RWPE1 (cell line): ENCODE measurements at regions not wholly inside any gene's neighbourhood (a gene's known extent, or its start where the extent isn't known, plus 50 kb on each side); places are given as distances from the start of the nearest gene placed in this dataset.

Experiments
- CTCF ChIA-PET: fragments of 350-600 bp; sonication (Branson Sonifier 250); formaldehyde crosslinking; extraction: SDS; loops from one replicate; lab custom pipeline; 2021; lab: Yijun Ruan, JAX
- POLR2A ChIA-PET: fragments of 400-600 bp; formaldehyde crosslinking; extraction: SDS; loops from one replicate; lab custom pipeline; 2020; ENCODE audit warnings: antibody characterized with exemption; ENCODE audit not compliant: low non-redundant PET; lab: Yijun Ruan, JAX
- DNase-seq: peaks from one replicate; pipeline ENCODE4 v3.0.0; 2012; ENCODE audit warnings: low spot score
- H3K27ac ChIP-seq: fragments of 450-650 bp; 2 replicates; pipeline ENCODE4 v1.5.1; 2017
- TF ChIP-seq, protein P1 (sequence below): fragments of 450-650 bp; conservative IDR thresholded peaks from 2 replicates; pipeline ENCODE4 v1.5.1; 2017; ENCODE audit warnings: low read depth, mild to moderate bottlenecking

- peak; percentile 4 for DNase-seq
- CTCF ChIA-PET, result no interaction called here
- H3K27ac ChIP-seq, result no peak overlapping the region
- POLR2A ChIA-PET, result no interaction called here
- TF ChIP-seq, protein P1, sequence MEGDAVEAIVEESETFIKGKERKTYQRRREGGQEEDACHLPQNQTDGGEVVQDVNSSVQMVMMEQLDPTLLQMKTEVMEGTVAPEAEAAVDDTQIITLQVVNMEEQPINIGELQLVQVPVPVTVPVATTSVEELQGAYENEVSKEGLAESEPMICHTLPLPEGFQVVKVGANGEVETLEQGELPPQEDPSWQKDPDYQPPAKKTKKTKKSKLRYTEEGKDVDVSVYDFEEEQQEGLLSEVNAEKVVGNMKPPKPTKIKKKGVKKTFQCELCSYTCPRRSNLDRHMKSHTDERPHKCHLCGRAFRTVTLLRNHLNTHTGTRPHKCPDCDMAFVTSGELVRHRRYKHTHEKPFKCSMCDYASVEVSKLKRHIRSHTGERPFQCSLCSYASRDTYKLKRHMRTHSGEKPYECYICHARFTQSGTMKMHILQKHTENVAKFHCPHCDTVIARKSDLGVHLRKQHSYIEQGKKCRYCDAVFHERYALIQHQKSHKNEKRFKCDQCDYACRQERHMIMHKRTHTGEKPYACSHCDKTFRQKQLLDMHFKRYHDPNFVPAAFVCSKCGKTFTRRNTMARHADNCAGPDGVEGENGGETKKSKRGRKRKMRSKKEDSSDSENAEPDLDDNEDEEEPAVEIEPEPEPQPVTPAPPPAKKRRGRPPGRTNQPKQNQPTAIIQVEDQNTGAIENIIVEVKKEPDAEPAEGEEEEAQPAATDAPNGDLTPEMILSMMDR, result no peak
These were observed 61.7 kb downstream of the ADRA2C start for GRCh38 chr4:3827616-3828492.

DNA sequence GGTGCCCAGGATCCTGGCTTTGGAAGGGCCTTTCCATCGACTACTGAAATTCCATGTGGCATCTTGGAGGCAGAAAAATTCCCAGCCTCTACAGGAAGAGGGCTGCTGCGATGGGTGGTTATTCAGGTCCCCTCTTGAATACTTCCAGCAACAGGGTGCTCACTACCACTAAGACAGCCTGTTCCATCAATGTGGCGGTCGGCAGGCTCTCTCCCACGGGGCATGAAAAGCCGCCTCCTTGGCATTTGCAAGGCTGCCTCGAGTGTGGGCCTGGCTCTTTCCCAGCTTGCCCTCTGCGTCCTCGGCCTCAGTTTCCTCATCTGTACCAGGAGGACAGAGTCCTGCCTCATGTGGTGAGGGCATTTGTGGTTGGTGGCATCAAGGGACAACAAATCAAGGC, 62.4 kb downstream of the ADRA2C start:
- CTCF ChIA-PET, result no interaction called here
- POLR2A ChIA-PET, result no interaction called here
- TF ChIP-seq, protein P1, result no peak
- no peak for DNase-seq
- no peak overlapping the region for H3K27ac ChIP-seq

DNA sequence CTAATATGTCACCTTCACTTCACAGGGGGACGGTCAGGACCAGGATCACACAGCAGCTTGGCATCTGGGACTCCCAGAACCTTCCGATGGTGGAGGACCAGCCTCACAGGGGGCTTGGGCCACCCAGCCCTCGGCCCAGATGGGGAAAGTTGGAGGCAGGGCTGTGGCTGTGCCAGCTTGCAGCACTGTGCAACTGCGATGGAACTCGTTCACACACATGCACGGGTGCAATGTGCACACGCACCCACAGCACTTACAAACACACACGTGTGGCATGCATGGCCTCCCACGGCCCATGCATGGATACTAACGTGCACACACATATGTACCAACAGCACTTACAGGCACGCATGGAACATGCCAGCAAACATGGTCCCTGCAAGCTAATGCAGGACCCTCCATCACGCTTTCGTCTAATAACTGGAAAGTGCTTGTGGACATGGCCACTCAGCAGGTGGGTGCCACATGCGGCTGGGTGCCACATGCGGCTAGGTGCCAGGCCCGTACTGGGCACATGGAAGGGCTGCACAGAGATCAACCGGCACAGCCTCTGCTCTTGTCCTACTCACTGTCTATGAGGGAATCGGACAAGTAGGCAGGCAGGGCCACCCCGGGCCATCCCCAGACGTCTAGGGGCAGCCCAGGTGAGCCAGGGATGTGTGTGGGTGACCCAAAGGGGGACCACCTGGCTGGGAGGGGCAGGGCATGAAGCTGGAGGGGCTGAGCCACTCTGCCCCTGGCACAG, 63.2 kb downstream of the ADRA2C start:
- ChIA-PET POLR2A (no interaction called here), CTCF (no interaction called here)
- no peak overlapping the region for H3K27ac ChIP-seq
- no peak for DNase-seq
- TF ChIP-seq, protein P1, result no peak

GRCh38 chr4:3829956-3830773, 64.0 kb downstream of the ADRA2C start:
- ChIA-PET POLR2A (interaction anchor here (0.6 kb wide), 1 partner anchor 56 kb away, joined by 3 read pairs; no protein-coding TSS in a partner anchor), CTCF (no interaction called here)
- DNase-seq, result no peak
- TF ChIP-seq, protein P1, result no peak
- H3K27ac ChIP-seq, result no peak overlapping the region

DNA sequence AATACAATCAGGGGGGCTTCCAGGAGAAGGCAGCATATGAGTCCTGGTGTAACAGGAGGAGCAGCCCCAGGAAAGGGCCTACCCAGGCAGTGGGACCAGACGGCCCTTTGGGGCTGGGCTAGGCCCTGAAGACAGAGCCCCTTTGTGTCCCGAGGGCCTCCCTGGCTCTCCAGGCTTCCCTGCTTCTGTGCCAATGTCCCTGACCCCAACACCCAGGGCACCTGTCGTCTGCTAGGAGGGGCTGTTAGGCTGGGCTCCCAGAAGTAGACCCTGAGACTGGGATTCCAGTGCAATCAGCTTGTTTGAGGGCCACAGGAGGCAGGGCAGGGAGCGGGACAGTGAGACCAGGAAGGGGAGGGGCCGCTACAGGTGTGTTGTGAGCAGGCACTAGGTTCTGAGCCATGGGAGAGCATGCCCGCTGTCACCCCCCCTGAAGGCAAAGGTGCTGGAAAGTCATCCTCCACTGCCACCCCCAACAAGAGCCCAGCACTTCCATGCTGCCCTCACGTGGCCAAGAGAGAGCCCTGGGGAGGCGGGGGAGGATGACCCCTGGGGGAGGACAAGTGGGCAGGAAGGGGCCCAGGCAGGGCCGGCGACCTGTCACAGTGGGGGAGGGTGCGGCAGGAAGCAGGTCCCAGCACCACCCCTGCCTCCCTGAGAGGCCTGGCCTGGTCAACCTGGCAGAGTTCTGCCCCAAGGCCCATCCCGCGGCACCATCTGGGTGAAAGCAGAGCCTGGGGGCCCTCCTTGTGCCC, 64.8 kb downstream of the ADRA2C start:
- DNase-seq, result no peak
- CTCF ChIA-PET, result no interaction called here
- TF ChIP-seq, protein P1, result no peak
- H3K27ac ChIP-seq, result no peak overlapping the region
- POLR2A ChIA-PET, result interaction anchor here (0.6 kb wide), 1 partner anchor 57 kb away, joined by 3 read pairs; no protein-coding TSS in a partner anchor
